Gastrocnemius medialis (tissue), 4 donors: ENCODE measurements at regions not wholly inside any gene's neighbourhood (a gene's known extent, or its start where the extent isn't known, plus 50 kb on each side); places are given as distances from the start of the nearest gene placed in this dataset.

ENCODE experiments used
- CTCF ChIP-seq, 5 experiments: fragments of 450-650 bp in 3 of 5; fragments of 200-600 bp in 2 of 5; sonication (generic) in 2 of 5; IDR thresholded peaks in 4 of 5; conservative IDR thresholded peaks in 1 of 5; 1 replicate in 4 of 5; 2 replicates in 1 of 5; pipeline ENCODE4 v1.5.1; 2016 to 2019; ENCODE audit warnings: antibody characterized with exemption in 5 of 5, mild to moderate bottlenecking in 3 of 5, moderate library complexity in 3 of 5
- POLR2A ChIP-seq, 2 donors: fragments of 450-650 bp; IDR thresholded peaks; one replicate each; pipeline ENCODE4 v1.6.1; 2017; ENCODE audit warnings: antibody characterized with exemption in 2 of 2, mild to moderate bottlenecking in 2 of 2, moderate library complexity in 2 of 2

GRCh38 chr4:3366893-3367775 lies 74.3 kb downstream of the RGS12 start:
- TF ChIP-seq CTCF (IDR thresholded peaks at IDR 0.05 in 4 of 5, conservative IDR thresholded peaks at IDR 0.05 in 1 of 5) (no peak), POLR2A (IDR thresholded peaks at IDR 0.05) (no peak)
